Myocyte (in vitro differentiated cells): ENCODE measurements at regions not wholly inside any gene's neighbourhood (a gene's known extent, or its start where the extent isn't known, plus 50 kb on each side); places are given as distances from the start of the nearest gene placed in this dataset.

ENCODE experiments used
- DNase-seq: peaks from one replicate; pipeline ENCODE4 v3.0.0-alpha.2; 2012; ENCODE audit warnings: low read depth

GRCh38 chr5:82406205-82406773 is 128.1 kb upstream of the RPS23 start:
- DNase-seq: peak; percentile 68

GRCh38 chr5:82405618-82406204 is 127.6 kb upstream of the RPS23 start:
- peak; percentile 79 for DNase-seq

GRCh38 chr5:82405161-82405560 is 127.0 kb upstream of the RPS23 start:
- DNase-seq: peak; percentile 37

- no peak for DNase-seq
These were observed 126.3 kb upstream of the RPS23 start for GRCh38 chr5:82404382-82404945.

GRCh38 chr5:82403724-82404123 is 125.6 kb upstream of the RPS23 start:
- DNase-seq: peak; percentile 25

GRCh38 chr5:82403026-82403425 is 124.9 kb upstream of the RPS23 start:
- peak; percentile 86 for DNase-seq

GRCh38 chr5:82399111-82399510 is 121.0 kb upstream of the RPS23 start:
- no peak for DNase-seq

GRCh38 chr5:82397741-82398320 is 119.7 kb upstream of the RPS23 start:
- no peak for DNase-seq

- DNase-seq: peak; percentile 92
These were observed 118.8 kb upstream of the RPS23 start for GRCh38 chr5:82396871-82397514.

- peak; percentile 34 for DNase-seq
These were observed 118.2 kb upstream of the RPS23 start for GRCh38 chr5:82396396-82396795.

- no peak for DNase-seq
These were observed 115.8 kb upstream of the RPS23 start for GRCh38 chr5:82393951-82394350.

- DNase-seq: no peak
These were observed 111.9 kb upstream of the RPS23 start for GRCh38 chr5:82390088-82390487.

- DNase-seq: no peak
These were observed 111.2 kb upstream of the RPS23 start for GRCh38 chr5:82389347-82389746.

GRCh38 chr5:82388181-82388580 is 110.0 kb upstream of the RPS23 start:
- DNase-seq: peak; percentile 38

- DNase-seq: no peak
These were observed 109.6 kb upstream of the RPS23 start for GRCh38 chr5:82387819-82388166.

- no peak for DNase-seq
These were observed 109.1 kb upstream of the RPS23 start for GRCh38 chr5:82387001-82387818.

GRCh38 chr5:82386576-82386975 is 108.4 kb upstream of the RPS23 start:
- no peak for DNase-seq

- DNase-seq: no peak
These were observed 106.0 kb upstream of the RPS23 start for GRCh38 chr5:82384034-82384750.

- no peak for DNase-seq
These were observed 103.4 kb upstream of the RPS23 start for GRCh38 chr5:82381591-82381990.

GRCh38 chr5:82376307-82376706 is 98.2 kb upstream of the RPS23 start:
- DNase-seq: no peak
